Esophagus squamous epithelium (tissue), 5 donors: ENCODE measurements at regions not wholly inside any gene's neighbourhood (a gene's known extent, or its start where the extent isn't known, plus 50 kb on each side); places are given as distances from the start of the nearest gene placed in this dataset.

Experiments used
- DNase-seq: peaks from one replicate; lab custom pipeline; 2025; lab: John Stamatoyannopoulos, UW
- H3K27ac ChIP-seq, 4 donors: fragments of 200-600 bp; sonication (generic); one replicate each; pipeline ENCODE4 v1.5.1; 2016 to 2019; ENCODE audit warnings: mild to moderate bottlenecking in 1 of 4
- H3K27me3 ChIP-seq, 4 donors: fragments of 200-600 bp; sonication (generic); 1 replicate in 3 of 4; 2 replicates in 1 of 4; pipeline versions ENCODE4 v1.5.1 to v1.6.0; 2017 to 2021; ENCODE audit warnings: antibody characterized with exemption in 1 of 4
- H3K36me3 ChIP-seq, 3 donors: fragments of 200-600 bp; sonication (generic); one replicate each; pipeline ENCODE4 v1.5.1; 2016 to 2019
- H3K4me1 ChIP-seq, 3 donors: fragments of 200-600 bp; sonication (generic); one replicate each; pipeline ENCODE4 v1.5.1; 2017 to 2019
- H3K4me3 ChIP-seq, 4 donors: fragments of 200-600 bp; sonication (generic); 1 replicate in 3 of 4; 2 replicates in 1 of 4; pipeline ENCODE4 v1.5.1; 2016 to 2019; ENCODE audit warnings: mild to moderate bottlenecking in 2 of 4, moderate library complexity in 1 of 4
- H3K9me3 ChIP-seq, 3 donors: fragments of 200-600 bp; sonication (generic); one replicate each; pipeline ENCODE4 v1.5.1; 2016 to 2019
- POLR2A ChIP-seq, 4 donors: fragments of 450-650 bp; IDR thresholded peaks; one replicate each; pipeline ENCODE4 v1.6.1; 2017; ENCODE audit warnings: antibody characterized with exemption in 4 of 4, mild to moderate bottlenecking in 4 of 4, moderate library complexity in 3 of 4
- whole genome bisulfite sequencing, 2 donors: methylation state at CpG; one replicate each; pipeline ENCODE4 v1.1.5; 2018; 5-methylcytosine and 5-hydroxymethylcytosine counted together
- intact Hi-C: fragments of 100-400 bp; cut with DNase I; formaldehyde crosslinking; loops from one replicate; pipeline ENCODE4 v1.15.0; 2022
- TF ChIP-seq, protein P1 (sequence below), 6 experiments: fragments of 450-650 bp in 4 of 6; fragments of 200-600 bp in 2 of 6; sonication (generic) in 2 of 6; IDR thresholded peaks; one replicate each; pipeline ENCODE4 v1.5.1; 2016 to 2019; ENCODE audit warnings: antibody characterized with exemption in 6 of 6, mild to moderate bottlenecking in 4 of 6, moderate library complexity in 4 of 6
- donor health status: DM: yes; HTN: yes; CAD: no.

DNA sequence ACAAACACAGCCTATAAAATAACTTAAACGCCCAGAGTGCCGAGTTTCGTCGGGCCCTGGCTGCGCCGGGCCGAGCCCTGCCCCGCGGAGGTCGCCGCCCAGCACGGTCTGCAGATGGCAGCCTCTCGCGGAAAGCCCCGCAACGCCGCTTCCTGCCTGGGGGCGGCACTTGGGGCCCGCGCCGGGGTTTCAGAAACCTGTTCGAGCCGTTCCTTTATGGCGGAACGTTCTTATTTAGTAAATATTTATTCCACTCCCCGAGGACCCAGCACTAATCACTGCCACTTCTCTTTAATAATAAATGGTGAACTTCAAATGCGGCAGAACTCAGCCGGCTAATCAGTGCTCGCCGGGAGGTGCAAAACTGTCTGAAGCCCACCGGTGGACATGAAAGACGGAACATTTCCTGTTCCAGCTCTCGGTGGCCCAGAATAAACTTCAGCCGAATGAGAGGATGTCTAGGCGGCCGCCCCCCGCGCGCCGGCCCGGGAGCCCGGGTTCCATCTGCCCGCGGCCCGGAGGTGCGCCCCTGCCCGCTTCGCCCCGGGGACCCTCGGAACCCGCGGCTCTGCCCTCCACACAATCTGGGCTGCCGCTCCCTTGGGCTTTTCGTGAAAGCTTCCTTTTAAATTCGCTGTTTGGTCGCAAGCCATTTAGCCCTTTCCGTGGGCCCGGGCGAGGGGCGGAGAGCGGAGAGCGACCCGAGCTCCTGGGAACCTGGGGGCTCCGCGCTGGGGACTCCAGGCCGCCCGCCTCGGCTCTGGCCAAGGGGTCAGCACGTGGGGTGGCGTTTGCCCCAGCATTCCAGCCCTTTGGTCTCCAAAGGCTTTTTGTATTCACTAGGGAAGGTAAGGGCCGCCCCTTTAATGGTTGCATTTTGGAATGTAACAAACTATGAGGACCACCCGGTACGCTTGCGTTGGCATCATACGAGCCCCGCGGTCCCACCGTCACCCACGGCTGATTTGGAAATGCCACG lies 110.8 kb upstream of the ATP11B start:
- intact Hi-C loops: no loop called here
- WGBS, 2 donors: 0 to 4% methylated on average over 23 to 28 of the region's 80 CpGs
- Histone ChIP-seq H3K27ac (peak overlapping the region; percentile 59 to 92 (median 86)), H3K4me3 (peak overlapping the region; percentile 45 to 73 (median 57)), H3K36me3 (no peaks in the 10 kb centered on the region), H3K9me3 (no peaks in the 10 kb centered on the region), H3K27me3 (peaks cover 0 to 49% (median 0%) of the 10 kb centered on the region in 4 donors), H3K4me1 (peaks cover 9 to 52% (median 9%) of the 10 kb centered on the region in 3 donors)
- TF ChIP-seq, protein P1, sequence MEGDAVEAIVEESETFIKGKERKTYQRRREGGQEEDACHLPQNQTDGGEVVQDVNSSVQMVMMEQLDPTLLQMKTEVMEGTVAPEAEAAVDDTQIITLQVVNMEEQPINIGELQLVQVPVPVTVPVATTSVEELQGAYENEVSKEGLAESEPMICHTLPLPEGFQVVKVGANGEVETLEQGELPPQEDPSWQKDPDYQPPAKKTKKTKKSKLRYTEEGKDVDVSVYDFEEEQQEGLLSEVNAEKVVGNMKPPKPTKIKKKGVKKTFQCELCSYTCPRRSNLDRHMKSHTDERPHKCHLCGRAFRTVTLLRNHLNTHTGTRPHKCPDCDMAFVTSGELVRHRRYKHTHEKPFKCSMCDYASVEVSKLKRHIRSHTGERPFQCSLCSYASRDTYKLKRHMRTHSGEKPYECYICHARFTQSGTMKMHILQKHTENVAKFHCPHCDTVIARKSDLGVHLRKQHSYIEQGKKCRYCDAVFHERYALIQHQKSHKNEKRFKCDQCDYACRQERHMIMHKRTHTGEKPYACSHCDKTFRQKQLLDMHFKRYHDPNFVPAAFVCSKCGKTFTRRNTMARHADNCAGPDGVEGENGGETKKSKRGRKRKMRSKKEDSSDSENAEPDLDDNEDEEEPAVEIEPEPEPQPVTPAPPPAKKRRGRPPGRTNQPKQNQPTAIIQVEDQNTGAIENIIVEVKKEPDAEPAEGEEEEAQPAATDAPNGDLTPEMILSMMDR (IDR thresholded peaks at IDR 0.05): peak in 4 of 6 experiments; percentile 12 to 32 (median 18)
- no peak for TF ChIP-seq POLR2A (IDR thresholded peaks at IDR 0.05)
- no peak for DNase-seq

DNA sequence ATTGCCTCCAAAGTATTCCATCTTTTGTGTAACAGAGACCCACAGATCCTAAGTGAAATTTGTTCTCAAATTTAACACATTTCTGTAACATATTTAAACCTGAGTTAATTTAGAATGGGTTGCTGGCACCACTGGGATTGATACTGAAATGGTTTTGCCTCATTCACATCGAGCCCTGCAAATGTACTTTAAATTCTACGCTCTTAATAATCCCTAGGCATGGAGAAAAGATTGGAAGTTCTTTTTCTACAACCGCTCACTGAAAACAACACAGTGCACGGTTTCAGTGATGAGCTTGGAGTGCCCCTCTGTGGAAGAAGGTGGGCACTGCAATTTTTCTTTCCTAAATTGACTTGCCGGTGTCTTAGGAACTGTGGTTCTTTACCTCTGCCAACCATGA lies 109.9 kb upstream of the ATP11B start:
- intact Hi-C loops: no loop called here
- H3K27ac ChIP-seq: peak overlapping the region; percentile 59 to 92 (median 86)
- TF ChIP-seq POLR2A (IDR thresholded peaks at IDR 0.05): no peak
- TF ChIP-seq, protein P1 (IDR thresholded peaks at IDR 0.05): peak; percentile 76 to 95 (median 86)
- peaks cover 9 to 52% (median 9%) of the 10 kb centered on the region in 3 donors for H3K4me1 ChIP-seq
- WGBS, 2 donors: 1 to 2% methylated on average over 5 of the region's 5 CpGs
- H3K27me3 ChIP-seq: peaks cover 0 to 53% (median 0%) of the 10 kb centered on the region in 4 donors
- peak overlapping the region in 3 of 4 donors; percentile 53 to 73 (median 61) for H3K4me3 ChIP-seq
- no peak for DNase-seq
- H3K36me3 ChIP-seq: no peaks in the 10 kb centered on the region
- no peaks in the 10 kb centered on the region for H3K9me3 ChIP-seq

DNA sequence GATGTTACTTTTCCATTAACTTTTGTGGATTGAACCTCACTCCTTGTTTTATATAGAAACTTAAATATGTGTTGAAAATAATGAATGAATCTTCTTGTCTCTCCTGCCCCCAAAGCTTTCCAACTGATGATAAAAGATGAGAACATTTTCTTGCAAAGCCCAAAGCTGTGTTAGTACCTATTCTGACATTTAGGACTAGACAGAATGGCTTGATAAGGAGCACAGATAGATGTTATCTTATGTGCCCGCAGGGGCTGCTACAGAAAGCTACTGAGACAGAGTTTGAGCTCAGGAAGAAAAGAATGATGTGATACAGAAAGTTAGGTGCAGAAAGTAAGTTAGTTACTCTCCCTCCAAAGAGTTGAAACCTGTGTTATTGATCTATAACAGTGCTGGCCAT lies 109.4 kb upstream of the ATP11B start:
- Histone ChIP-seq H3K4me3 (no peak overlapping the region), H3K4me1 (peaks cover 9 to 53% (median 9%) of the 10 kb centered on the region in 3 donors), H3K27me3 (peaks cover 0 to 53% (median 0%) of the 10 kb centered on the region in 4 donors), H3K27ac (peak overlapping the region in 2 of 4 donors; percentile 16 to 35), H3K9me3 (no peaks in the 10 kb centered on the region), H3K36me3 (no peaks in the 10 kb centered on the region)
- WGBS, 2 donors: 5 to 17% methylated on average over 1 of the region's 1 CpG
- intact Hi-C loops: no loop called here
- TF ChIP-seq, protein P1 (IDR thresholded peaks at IDR 0.05): no peak
- TF ChIP-seq POLR2A (IDR thresholded peaks at IDR 0.05): no peak
- no peak for DNase-seq

DNA sequence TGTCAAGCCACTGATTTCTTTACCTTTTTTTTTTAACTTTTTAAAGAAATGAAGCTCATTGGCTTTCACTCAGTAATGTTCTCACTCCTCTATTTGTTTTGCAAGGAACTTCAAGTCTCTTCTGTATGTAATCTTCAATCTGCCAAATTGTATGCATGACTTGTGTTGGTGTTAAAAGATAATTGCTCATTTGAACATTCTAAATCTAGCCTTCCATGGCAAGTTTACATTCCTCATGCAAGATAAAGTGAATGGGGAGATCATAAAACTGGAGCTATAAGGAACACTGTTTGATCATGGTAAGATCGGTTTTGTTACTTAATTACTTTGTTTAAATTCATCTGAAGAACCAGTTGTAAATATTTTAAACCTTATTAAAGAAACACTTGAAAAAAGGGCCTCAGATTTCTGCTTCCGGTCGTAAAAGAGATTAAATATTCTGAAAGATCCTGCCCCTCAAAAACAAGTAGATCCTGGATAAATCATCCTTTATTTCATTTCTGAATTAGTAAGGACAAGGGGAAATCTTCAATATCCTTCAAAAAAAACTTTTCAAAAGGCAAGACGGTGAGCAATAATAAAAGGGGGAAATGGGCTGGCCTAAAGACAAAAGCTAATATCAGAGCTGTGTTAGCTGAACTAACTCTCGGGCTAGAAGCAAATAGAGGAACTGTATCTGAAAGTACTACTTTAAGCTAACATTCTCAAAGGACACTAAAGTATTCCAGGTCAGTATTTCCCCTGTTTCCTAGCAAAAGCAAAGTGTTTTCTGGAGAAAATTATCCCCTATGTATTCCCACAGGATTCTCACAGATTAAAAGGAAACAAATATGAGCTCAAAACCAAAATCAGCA lies 107.0 kb upstream of the ATP11B start:
- Histone ChIP-seq H3K36me3 (no peaks in the 10 kb centered on the region), H3K9me3 (no peaks in the 10 kb centered on the region), H3K4me1 (peaks cover 9 to 66% (median 9%) of the 10 kb centered on the region in 3 donors), H3K27ac (peak overlapping the region in 3 of 4 donors; percentile 1 to 59 (median 30)), H3K4me3 (no peak overlapping the region), H3K27me3 (peaks cover 0 to 53% (median 0%) of the 10 kb centered on the region in 4 donors)
- whole genome bisulfite sequencing, 2 donors: 22 to 42% methylated on average over 5 of the region's 5 CpGs
- no peak for TF ChIP-seq POLR2A (IDR thresholded peaks at IDR 0.05)
- TF ChIP-seq, protein P1 (IDR thresholded peaks at IDR 0.05): no peak
- intact Hi-C loops: no loop called here
- no peak for DNase-seq
